Neural crest cell (in vitro differentiated cells): ENCODE measurements at regions not wholly inside any gene's neighbourhood (a gene's known extent, or its start where the extent isn't known, plus 50 kb on each side); places are given as distances from the start of the nearest gene placed in this dataset.

Experiments used
- DNase-seq: peaks from one replicate; pipeline ENCODE4 v3.0.0; 2021; ENCODE audit warnings: low read depth, mixed read lengths, low spot score
- H3K27ac Mint-ChIP-seq: one replicate; pipeline ENCODE4 v1.8.0; 2021; ENCODE audit warnings: mild to moderate bottlenecking, mixed read lengths; ENCODE audit not compliant: unreplicated experiment
- H3K27me3 Mint-ChIP-seq: 2 replicates; pipeline ENCODE4 v1.8.0; 2021; ENCODE audit warnings: low read depth, mild to moderate bottlenecking, mixed read lengths
- H3K36me3 Mint-ChIP-seq: 2 replicates; pipeline ENCODE4 v1.8.0; 2021; ENCODE audit warnings: low read depth, mild to moderate bottlenecking, mixed read lengths
- H3K4me1 Mint-ChIP-seq: 2 replicates; pipeline ENCODE4 v1.8.0; 2021; ENCODE audit warnings: mixed read lengths
- H3K4me3 Mint-ChIP-seq: one replicate; pipeline ENCODE4 v1.8.0; 2021; ENCODE audit warnings: mild to moderate bottlenecking, mixed read lengths
- H3K9me3 Mint-ChIP-seq: 2 replicates; pipeline ENCODE4 v1.8.0; 2021; ENCODE audit warnings: mixed read lengths
- TF ChIP-seq, protein P1 (sequence below): fragments of 200-600 bp; sonication (generic); conservative IDR thresholded peaks from 2 replicates; pipeline ENCODE4 v1.5.0; 2021; ENCODE audit warnings: antibody characterized with exemption, mild to moderate bottlenecking

DNA sequence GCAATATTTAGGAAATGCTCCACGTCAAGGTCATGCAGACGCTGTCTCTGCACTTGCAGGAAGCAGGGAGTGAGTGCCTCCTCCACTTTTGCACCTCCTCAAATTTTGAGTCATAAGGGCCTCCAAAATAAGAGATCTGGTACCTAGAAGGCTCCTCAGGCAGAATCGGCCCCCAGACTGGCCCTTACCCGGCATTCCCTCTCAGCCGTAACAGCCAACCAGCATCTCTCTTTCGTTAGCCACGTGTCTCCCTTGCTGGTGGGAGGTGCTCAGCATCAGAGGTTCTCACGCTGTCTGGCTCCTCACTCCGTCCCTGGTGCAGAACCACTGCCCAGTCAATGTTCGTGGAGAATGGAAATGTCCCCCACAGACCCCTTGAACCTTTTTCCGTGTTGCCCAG, 75.3 kb downstream of the ANKRD60 start:
- H3K4me1 Mint-ChIP-seq: peaks cover 11% of the 10 kb centered on the region
- DNase-seq: no peak
- peaks cover 2% of the 10 kb centered on the region for H3K9me3 Mint-ChIP-seq
- no peak overlapping the region for H3K27ac Mint-ChIP-seq
- H3K4me3 Mint-ChIP-seq: no peak overlapping the region
- peaks cover 27% of the 10 kb centered on the region for H3K27me3 Mint-ChIP-seq
- peaks cover 2% of the 10 kb centered on the region for H3K36me3 Mint-ChIP-seq
- TF ChIP-seq, protein P1, sequence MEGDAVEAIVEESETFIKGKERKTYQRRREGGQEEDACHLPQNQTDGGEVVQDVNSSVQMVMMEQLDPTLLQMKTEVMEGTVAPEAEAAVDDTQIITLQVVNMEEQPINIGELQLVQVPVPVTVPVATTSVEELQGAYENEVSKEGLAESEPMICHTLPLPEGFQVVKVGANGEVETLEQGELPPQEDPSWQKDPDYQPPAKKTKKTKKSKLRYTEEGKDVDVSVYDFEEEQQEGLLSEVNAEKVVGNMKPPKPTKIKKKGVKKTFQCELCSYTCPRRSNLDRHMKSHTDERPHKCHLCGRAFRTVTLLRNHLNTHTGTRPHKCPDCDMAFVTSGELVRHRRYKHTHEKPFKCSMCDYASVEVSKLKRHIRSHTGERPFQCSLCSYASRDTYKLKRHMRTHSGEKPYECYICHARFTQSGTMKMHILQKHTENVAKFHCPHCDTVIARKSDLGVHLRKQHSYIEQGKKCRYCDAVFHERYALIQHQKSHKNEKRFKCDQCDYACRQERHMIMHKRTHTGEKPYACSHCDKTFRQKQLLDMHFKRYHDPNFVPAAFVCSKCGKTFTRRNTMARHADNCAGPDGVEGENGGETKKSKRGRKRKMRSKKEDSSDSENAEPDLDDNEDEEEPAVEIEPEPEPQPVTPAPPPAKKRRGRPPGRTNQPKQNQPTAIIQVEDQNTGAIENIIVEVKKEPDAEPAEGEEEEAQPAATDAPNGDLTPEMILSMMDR: no peak

DNA sequence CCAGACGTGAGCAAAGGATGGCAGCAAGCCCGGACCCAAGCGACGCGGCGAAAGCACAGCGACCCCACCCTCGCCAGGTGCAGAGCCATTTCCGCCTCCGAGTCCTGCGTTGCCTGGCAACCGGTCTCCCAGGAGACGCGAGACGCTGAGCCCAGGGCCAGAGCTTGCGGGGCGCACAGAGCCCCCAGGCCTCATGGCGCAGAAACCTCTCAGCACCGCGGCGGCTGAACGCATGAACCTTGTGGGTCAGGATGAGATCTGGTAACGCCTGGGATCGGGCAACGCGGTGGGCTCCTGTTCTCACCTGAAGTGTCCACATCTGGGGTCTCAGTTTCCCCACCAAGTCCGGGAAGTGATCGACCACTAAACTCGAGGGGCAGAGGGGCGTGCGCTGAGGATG, 77.7 kb downstream of the ANKRD60 start:
- Mint-ChIP-seq H3K27me3 (peaks cover 28% of the 10 kb centered on the region), H3K4me1 (peaks cover 11% of the 10 kb centered on the region), H3K4me3 (no peak overlapping the region), H3K36me3 (peaks cover 2% of the 10 kb centered on the region), H3K27ac (no peak overlapping the region), H3K9me3 (peaks cover 2% of the 10 kb centered on the region)
- TF ChIP-seq, protein P1: no peak
- no peak for DNase-seq

DNA sequence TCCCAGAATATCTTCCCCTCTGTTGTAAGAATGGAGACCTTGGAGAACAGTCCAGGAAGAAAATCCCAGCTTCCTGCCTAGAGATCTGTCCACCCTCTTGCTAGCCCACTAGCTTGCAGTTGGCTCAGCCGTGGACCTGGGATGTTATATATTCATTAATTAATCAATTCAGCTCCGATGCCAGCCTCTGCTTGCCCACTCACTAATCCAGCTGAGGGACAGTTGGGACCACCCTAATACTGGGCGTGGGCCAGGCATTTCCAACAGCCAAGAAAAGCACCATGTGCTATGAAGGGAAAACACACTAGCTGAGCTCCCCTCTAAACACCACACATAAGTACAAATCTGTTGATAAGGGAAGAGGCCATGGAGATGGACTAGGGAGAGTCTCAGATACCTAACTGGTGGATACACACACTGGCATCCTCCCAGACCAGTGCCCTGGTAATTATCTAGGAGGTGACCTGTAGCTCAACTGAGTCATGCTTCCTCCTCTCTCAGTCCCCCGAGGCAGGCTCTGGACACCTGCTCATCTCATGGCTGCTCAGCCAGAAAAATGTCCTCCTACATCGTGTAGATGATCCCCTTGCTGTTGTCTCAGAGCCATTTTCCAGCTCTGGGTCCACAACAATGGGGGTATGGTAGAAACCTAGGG, 78.9 kb downstream of the ANKRD60 start:
- Mint-ChIP-seq H3K9me3 (peaks cover 2% of the 10 kb centered on the region), H3K36me3 (peaks cover 2% of the 10 kb centered on the region), H3K4me1 (peaks cover 11% of the 10 kb centered on the region), H3K27me3 (peaks cover 28% of the 10 kb centered on the region), H3K4me3 (no peak overlapping the region), H3K27ac (no peak overlapping the region)
- no peak for DNase-seq
- TF ChIP-seq, protein P1: no peak

DNA sequence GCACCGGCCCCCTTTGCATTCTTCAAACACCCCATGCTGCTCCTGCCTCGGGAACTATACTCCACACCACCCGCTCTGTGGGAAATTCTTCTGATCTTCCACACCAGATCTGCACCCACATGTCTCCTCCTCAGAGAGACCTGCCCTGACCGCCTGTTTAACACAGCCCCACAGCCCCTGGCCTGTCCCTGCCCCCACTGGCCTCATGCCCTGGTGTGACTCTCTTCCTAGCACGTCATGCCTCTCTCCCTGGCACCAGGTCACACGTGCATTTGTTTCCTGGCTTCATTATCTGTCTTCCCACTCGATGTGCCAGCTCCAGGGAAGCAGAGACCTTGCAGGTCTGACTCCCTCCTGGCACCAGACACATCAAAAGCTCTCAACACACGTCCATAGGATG, 79.6 kb downstream of the ANKRD60 start:
- peaks cover 28% of the 10 kb centered on the region for H3K27me3 Mint-ChIP-seq
- peaks cover 2% of the 10 kb centered on the region for H3K9me3 Mint-ChIP-seq
- peaks cover 11% of the 10 kb centered on the region for H3K4me1 Mint-ChIP-seq
- H3K27ac Mint-ChIP-seq: no peak overlapping the region
- TF ChIP-seq, protein P1: no peak
- H3K4me3 Mint-ChIP-seq: no peak overlapping the region
- peaks cover 2% of the 10 kb centered on the region for H3K36me3 Mint-ChIP-seq
- no peak for DNase-seq

DNA sequence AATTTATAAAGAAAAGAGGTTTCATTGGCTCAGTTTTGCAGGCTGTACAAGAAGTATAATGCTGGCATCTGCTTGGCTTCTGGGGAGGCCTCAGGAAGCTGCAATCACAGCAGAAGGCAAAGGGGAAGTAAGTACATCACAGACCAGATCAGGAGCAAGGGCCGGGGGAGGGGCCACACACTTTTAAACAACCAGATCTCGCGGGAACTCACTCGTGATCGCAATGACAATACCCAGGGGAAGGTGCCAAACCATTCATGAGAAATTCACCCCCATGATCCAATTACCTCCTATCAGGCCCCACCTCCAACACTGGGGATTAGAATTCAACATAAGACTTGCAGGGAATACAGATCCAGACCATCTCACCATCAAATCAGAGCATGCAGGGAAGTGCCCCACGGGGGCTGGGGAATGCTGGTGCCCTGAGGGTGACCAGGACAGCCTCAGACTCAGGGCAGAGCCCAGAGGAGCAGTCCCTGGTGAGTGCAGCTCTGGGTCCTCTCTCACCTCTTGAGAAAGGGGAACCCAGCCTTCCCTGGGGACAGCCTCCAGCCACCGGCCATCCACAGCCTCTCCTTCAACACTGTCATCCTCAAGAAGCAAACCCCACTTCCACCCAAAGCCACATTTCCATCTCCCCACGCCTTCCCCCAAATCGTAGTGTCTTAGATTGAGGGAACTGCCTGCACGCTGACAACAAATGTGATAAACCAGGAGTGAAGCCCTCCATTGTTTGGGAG, 80.7 kb downstream of the ANKRD60 start:
- Mint-ChIP-seq H3K27me3 (peaks cover 26% of the 10 kb centered on the region), H3K4me3 (no peak overlapping the region), H3K9me3 (peaks cover 5% of the 10 kb centered on the region), H3K27ac (no peak overlapping the region), H3K4me1 (peaks cover 11% of the 10 kb centered on the region), H3K36me3 (peaks cover 2% of the 10 kb centered on the region)
- TF ChIP-seq, protein P1: no peak
- DNase-seq: no peak
